Spleen (tissue), 7 donors: ENCODE measurements at regions not wholly inside any gene's neighbourhood (a gene's known extent, or its start where the extent isn't known, plus 50 kb on each side); places are given as distances from the start of the nearest gene placed in this dataset.
"Not testable (repeated sequence)": the region's sequence is repeated elsewhere in the genome, so short reads cannot be mapped to it uniquely, and the experiment has no call there.

Source experiments
- POLR2AphosphoS5 ChIP-seq, 3 donors: sonication (generic); formaldehyde crosslinking; IDR thresholded peaks; one replicate each; pipeline ENCODE4 v1.5.1; 2017; ENCODE audit warnings: antibody characterized with exemption in 3 of 3
- TF ChIP-seq, protein P1 (sequence below), 11 experiments: fragments of 200-600 bp in 7 of 11; fragments of 450-650 bp in 4 of 11; sonication (generic) in 4 of 11; IDR thresholded peaks in 8 of 11; conservative IDR thresholded peaks in 3 of 11; 1 replicate in 7 of 11; 2 replicates in 4 of 11; pipeline versions ENCODE4 v1.4.0 to v1.8.0; 2016 to 2021; ENCODE audit warnings: antibody characterized with exemption in 11 of 11, inconsistent platforms in 4 of 11, mild to moderate bottlenecking in 1 of 11
- donor health status: DM: no; HTN: no; CAD: no; lungs with moderate emphysema.
- donor health status: DM: no; HTN: no; CAD: no.
- donor health status: DM: no; HTN: no; CAD: no.

DNA sequence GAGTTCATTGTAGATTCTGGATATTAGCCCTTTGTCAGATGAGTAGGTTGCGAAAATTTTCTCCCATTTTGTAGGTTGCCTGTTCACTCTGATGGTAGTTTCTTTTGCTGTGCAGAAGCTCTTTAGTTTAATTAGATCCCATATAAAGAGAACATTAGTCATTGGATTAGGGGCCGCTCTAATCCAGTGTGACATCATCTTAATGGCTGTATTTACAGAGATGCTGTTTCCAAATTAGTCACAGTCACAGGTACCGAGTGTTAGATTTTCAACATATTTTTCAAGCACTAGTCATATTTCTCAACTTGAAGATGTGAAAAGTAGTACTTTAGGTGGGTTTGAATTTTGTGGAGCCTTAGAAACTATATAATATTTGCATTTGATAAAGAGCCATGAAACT, 319.4 kb upstream of the CNTN6 start:
- TF ChIP-seq, protein P1, sequence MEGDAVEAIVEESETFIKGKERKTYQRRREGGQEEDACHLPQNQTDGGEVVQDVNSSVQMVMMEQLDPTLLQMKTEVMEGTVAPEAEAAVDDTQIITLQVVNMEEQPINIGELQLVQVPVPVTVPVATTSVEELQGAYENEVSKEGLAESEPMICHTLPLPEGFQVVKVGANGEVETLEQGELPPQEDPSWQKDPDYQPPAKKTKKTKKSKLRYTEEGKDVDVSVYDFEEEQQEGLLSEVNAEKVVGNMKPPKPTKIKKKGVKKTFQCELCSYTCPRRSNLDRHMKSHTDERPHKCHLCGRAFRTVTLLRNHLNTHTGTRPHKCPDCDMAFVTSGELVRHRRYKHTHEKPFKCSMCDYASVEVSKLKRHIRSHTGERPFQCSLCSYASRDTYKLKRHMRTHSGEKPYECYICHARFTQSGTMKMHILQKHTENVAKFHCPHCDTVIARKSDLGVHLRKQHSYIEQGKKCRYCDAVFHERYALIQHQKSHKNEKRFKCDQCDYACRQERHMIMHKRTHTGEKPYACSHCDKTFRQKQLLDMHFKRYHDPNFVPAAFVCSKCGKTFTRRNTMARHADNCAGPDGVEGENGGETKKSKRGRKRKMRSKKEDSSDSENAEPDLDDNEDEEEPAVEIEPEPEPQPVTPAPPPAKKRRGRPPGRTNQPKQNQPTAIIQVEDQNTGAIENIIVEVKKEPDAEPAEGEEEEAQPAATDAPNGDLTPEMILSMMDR (IDR thresholded peaks at IDR 0.05 in 8 of 11, conservative IDR thresholded peaks at IDR 0.05 in 3 of 11), result not testable (repeated sequence)
- not testable (repeated sequence) for TF ChIP-seq POLR2AphosphoS5 (IDR thresholded peaks at IDR 0.05)
